HepG2 (cell line): ENCODE measurements at regions not wholly inside any gene's neighbourhood (a gene's known extent, or its start where the extent isn't known, plus 50 kb on each side); places are given as distances from the start of the nearest gene placed in this dataset.

ENCODE experiments used
- ATAC-seq: fragments of 200-7000 bp; cut with Tn5 transposase; 3 replicates; pipeline ENCODE4 v1.9.1; 2020; ENCODE audit warnings: mild to moderate bottlenecking, moderate library complexity
- BruUV-seq: library from RNA; stranded (reverse); fragments of 400-500 nt; replicated peaks from 2 replicates; lab custom pipeline; 2021; lab: Mats Ljungman, UMichigan
- CTCF ChIA-PET: fragments of 300-600 bp; formaldehyde crosslinking; extraction: SDS; loops from one replicate; lab custom pipeline; 2021; ENCODE audit warnings: low total read pairs, inconsistent platforms, low intra/inter-chr PET ratio; lab: Yijun Ruan, JAX
- POLR2A ChIA-PET: fragments of 350-600 bp; sonication (Branson Sonifier 250); formaldehyde crosslinking; loops from one replicate; lab custom pipeline; 2020; ENCODE audit warnings: antibody characterized with exemption, inconsistent platforms; lab: Yijun Ruan, JAX
- DNase-seq: peaks from one replicate; pipeline ENCODE4 v3.0.0-alpha.2; 2015; ENCODE audit warnings: low spot score
- FAIRE-seq: peaks from 3 replicates; lab custom pipeline; 2011; peaks lifted over from hg19 to GRCh38; lab: Jason Lieb, UNC
- H2AFZ ChIP-seq: one replicate; pipeline ENCODE4 v1.6.1; 2011; ENCODE audit warnings: low read length, inconsistent platforms
- H3K27ac ChIP-seq: fragments of 300-600 bp; 3 replicates; pipeline ENCODE4 v1.8.0; 2011; ENCODE audit warnings: mixed run types, mild to moderate bottlenecking, mixed read lengths, low read length, inconsistent platforms; ENCODE audit not compliant: insufficient read depth; ENCODE audit errors: extremely low read length
- H3K27me3 ChIP-seq, 2 experiments: fragments of 200-600 bp in 1 of 2; 2 replicates in 1 of 2; 3 replicates in 1 of 2; pipeline versions ENCODE4 v1.6.0 to v1.8.0; 2011; ENCODE audit warnings: low read length in 2 of 2, mild to moderate bottlenecking in 2 of 2, moderate library complexity in 2 of 2, inconsistent platforms in 1 of 2; ENCODE audit not compliant: insufficient read depth in 2 of 2, control insufficient read depth in 1 of 2
- H3K36me3 ChIP-seq, 2 experiments: fragments of 200-600 bp in 1 of 2; replicated peaks in 1 of 2; 2 replicates in 1 of 2; 3 replicates in 1 of 2; pipeline versions ENCODE4 v1.5.1 to v1.8.0; 2011; ENCODE audit warnings: low read length in 2 of 2, inconsistent platforms in 1 of 2; ENCODE audit not compliant: insufficient read depth in 2 of 2, control insufficient read depth in 1 of 2
- H3K4me1 ChIP-seq: 2 replicates; pipeline ENCODE4 v1.5.1; 2012; ENCODE audit warnings: low read length, inconsistent platforms; ENCODE audit not compliant: insufficient read depth
- H3K4me2 ChIP-seq: 2 replicates; pipeline ENCODE4 v1.6.0; 2011; ENCODE audit warnings: low read depth, low read length, inconsistent platforms
- H3K4me3 ChIP-seq, 3 experiments: fragments of 200-600 bp in 1 of 3; sonication (generic), shearing (Covaris generic) in 1 of 3; replicated peaks in 1 of 3; 2 replicates each; pipeline ENCODE4 v1.5.1; 2011 to 2016; ENCODE audit warnings: low read length in 3 of 3, inconsistent platforms in 2 of 3, low read depth in 2 of 3, mild to moderate bottlenecking in 2 of 3, control low read depth in 1 of 3, mixed read lengths in 1 of 3; ENCODE audit not compliant: insufficient read depth in 1 of 3
- H3K79me2 ChIP-seq: one replicate; pipeline ENCODE4 v1.6.1; 2011; ENCODE audit warnings: low read length, inconsistent platforms; ENCODE audit not compliant: insufficient read depth
- H3K9ac ChIP-seq: 2 replicates; pipeline ENCODE4 v1.6.0; 2011; ENCODE audit warnings: mild to moderate bottlenecking, low read depth, low read length, inconsistent platforms; ENCODE audit not compliant: insufficient read depth
- H3K9me3 ChIP-seq: 2 replicates; pipeline ENCODE4 v1.5.1; 2012; ENCODE audit warnings: mild to moderate bottlenecking, low read length
- H4K20me1 ChIP-seq: 2 replicates; pipeline ENCODE4 v1.6.0; 2011; ENCODE audit warnings: inconsistent platforms, mild to moderate bottlenecking, low read length, moderate library complexity; ENCODE audit not compliant: insufficient read depth
- AGO2 ChIP-seq: fragments of 200-400 bp; formaldehyde crosslinking; optimal IDR thresholded peaks from 2 replicates; pipeline ENCODE3; 2017; ENCODE audit warnings: mild to moderate bottlenecking, low read depth, low read length, moderate library complexity
- AKAP8 ChIP-seq: sonication (generic); formaldehyde crosslinking; IDR thresholded peaks from 2 replicates; pipeline ENCODE4 v1.5.1; 2020; ENCODE audit warnings: mild to moderate bottlenecking, missing genetic modification reagents
- FOSL1 ChIP-seq: sonication (generic); formaldehyde crosslinking; IDR thresholded peaks from 2 replicates; pipeline ENCODE4 v1.9.0; 2021; ENCODE audit warnings: missing genetic modification reagents, borderline replicate concordance
- FOXK1 ChIP-seq: sonication (generic); formaldehyde crosslinking; IDR thresholded peaks from 2 replicates; pipeline ENCODE4 v1.4.0; 2020; ENCODE audit warnings: low read depth, missing genetic modification reagents, borderline replicate concordance
- IKZF4 ChIP-seq: sonication (generic); formaldehyde crosslinking; IDR thresholded peaks from 2 replicates; pipeline ENCODE4 v1.5.1; 2020; ENCODE audit warnings: borderline replicate concordance, mild to moderate bottlenecking, low read depth, missing genetic modification reagents; ENCODE audit errors: not compliant biosample characterization
- MBD4 ChIP-seq: IDR thresholded peaks from 2 replicates; pipeline ENCODE4 v1.6.1; 2012; ENCODE audit warnings: low read length, inconsistent platforms, borderline replicate concordance
- MEF2D ChIP-seq: sonication (generic); formaldehyde crosslinking; IDR thresholded peaks from 2 replicates; pipeline ENCODE4 v1.5.1; 2020; ENCODE audit warnings: mild to moderate bottlenecking, missing genetic modification reagents
- MIXL1 ChIP-seq: IDR thresholded peaks from 2 replicates; pipeline ENCODE4 v1.6.1; 2016
- NFATC3 ChIP-seq: sonication (generic); formaldehyde crosslinking; IDR thresholded peaks from 2 replicates; pipeline ENCODE4 v1.5.1; 2020; ENCODE audit warnings: mild to moderate bottlenecking, missing genetic modification reagents
- NR2F2 ChIP-seq: IDR thresholded peaks from 2 replicates; pipeline ENCODE4 v1.6.1; 2012; ENCODE audit warnings: low read depth, inconsistent platforms, borderline replicate concordance
- PAF1 ChIP-seq: IDR thresholded peaks from 2 replicates; pipeline ENCODE4 v1.6.1; 2016; ENCODE audit warnings: missing genetic modification reagents, missing compliant biosample characterization
- TGIF2 ChIP-seq: IDR thresholded peaks from 2 replicates; pipeline ENCODE4 v1.6.1; 2016; ENCODE audit warnings: control low read depth, missing compliant biosample characterization
- TOPORS ChIP-seq: sonication (generic); formaldehyde crosslinking; IDR thresholded peaks from 2 replicates; pipeline ENCODE4 v1.8.0; 2023; ENCODE audit warnings: mild to moderate bottlenecking, missing genetic modification reagents
- YEATS4 ChIP-seq: sonication (generic); formaldehyde crosslinking; IDR thresholded peaks from 2 replicates; pipeline ENCODE4 v1.4.0; 2020; ENCODE audit warnings: missing genetic modification reagents, borderline replicate concordance
- ZBTB3 ChIP-seq: sonication (generic); formaldehyde crosslinking; IDR thresholded peaks from 2 replicates; pipeline ENCODE4 v1.4.0; 2020; ENCODE audit warnings: low read depth, mild to moderate bottlenecking, moderate library complexity, missing genetic modification reagents, borderline replicate concordance
- ZBTB7A ChIP-seq: sonication (generic); formaldehyde crosslinking; IDR thresholded peaks from 2 replicates; pipeline ENCODE4 v1.8.0; 2022; ENCODE audit warnings: mild to moderate bottlenecking, missing genetic modification reagents
- ZFP90 ChIP-seq: sonication (generic); formaldehyde crosslinking; IDR thresholded peaks from 2 replicates; pipeline ENCODE4 v1.8.0; 2022; ENCODE audit warnings: missing genetic modification reagents, mild to moderate bottlenecking, inconsistent platforms, borderline replicate concordance
- ZFX ChIP-seq: sonication (generic); formaldehyde crosslinking; IDR thresholded peaks from 2 replicates; pipeline ENCODE4 v1.4.0; 2020; ENCODE audit warnings: mild to moderate bottlenecking, low read depth, missing genetic modification reagents, moderate library complexity
- ZFY ChIP-seq: sonication (generic); formaldehyde crosslinking; IDR thresholded peaks from 2 replicates; pipeline ENCODE4 v1.4.0; 2020; ENCODE audit warnings: missing genetic modification reagents
- ZNF513 ChIP-seq: sonication (generic); formaldehyde crosslinking; conservative IDR thresholded peaks from 2 replicates; pipeline ENCODE4 v1.5.0; 2020; ENCODE audit warnings: missing genetic modification reagents
- ZNF605 ChIP-seq: sonication (generic); formaldehyde crosslinking; IDR thresholded peaks from 2 replicates; pipeline ENCODE4 v1.8.0; 2022; ENCODE audit warnings: mild to moderate bottlenecking, missing genetic modification reagents
- ZNF724P ChIP-seq: sonication (generic); formaldehyde crosslinking; IDR thresholded peaks from 2 replicates; pipeline ENCODE4 v1.8.0; 2022; ENCODE audit warnings: missing genetic modification reagents, borderline replicate concordance
- WGBS: methylation state at CpG from one replicate; pipeline ENCODE4 v1.1.6; 2017; ENCODE audit warnings: low lambda C conversion rate; 5-methylcytosine and 5-hydroxymethylcytosine counted together
- in situ Hi-C: cut with HindIII; loops from 2 replicates; pipeline ENCODE4 v1.10.0; 2017; ENCODE audit warnings: low pct_unique_long_range_greater_than_20kb; ENCODE audit not compliant: extremely low pct_ligation_motif_present
- intact Hi-C: fragments of 100-400 bp; cut with micrococcal nuclease; formaldehyde crosslinking; loops from one replicate; pipeline ENCODE4 v1.10.0; 2022; ENCODE audit not compliant: unreplicated experiment

- ATAC-seq: no peak
- H3K4me2 ChIP-seq: no peak overlapping the region
- H3K27me3 ChIP-seq: peaks cover 2 to 24% of the 10 kb centered on the region in 2 experiments; a peak in 2 of 5 replicates
- in situ Hi-C loops: no loop called here
- DNase-seq: no peak
- H2AFZ ChIP-seq: no peak overlapping the region
- FAIRE-seq: no peak
- H3K4me1 ChIP-seq: no peaks in the 10 kb centered on the region
- no peaks in the 10 kb centered on the region for H4K20me1 ChIP-seq
- no peak overlapping the region for H3K27ac ChIP-seq
- WGBS: 0% methylated on average over 4 of the region's 4 CpGs
- intact Hi-C loops: no loop called here
- POLR2A ChIA-PET: no interaction called here
- H3K36me3 ChIP-seq: no peaks in the 10 kb centered on the region
- H3K9ac ChIP-seq: no peak overlapping the region
- H3K9me3 ChIP-seq: no peaks in the 10 kb centered on the region
- no TSS peak for BruUV-seq
- no peaks in the 10 kb centered on the region for H3K79me2 ChIP-seq
- no peak overlapping the region for H3K4me3 ChIP-seq
- TF ChIP-seq ZNF605 (no peak), AKAP8 (CRISPR knock-in tag) (no peak), FOXK1 (CRISPR knock-in tag) (no peak), MBD4 (no peak), AGO2 (no peak), ZNF724P (no peak)
- TF ChIP-seq, all 625 proteins: peak for 0
- CTCF ChIA-PET: no interaction called here
These were observed 173.4 kb downstream of the MIAT start for GRCh38 chr22:26830837-26831236.

GRCh38 chr22:26835023-26835422 lies 177.6 kb downstream of the MIAT start:
- in situ Hi-C loops: no loop called here
- TF ChIP-seq MEF2D (CRISPR knock-in tag) (no peak), NR2F2 (no peak), ZFX (CRISPR knock-in tag) (no peak), TGIF2 (CRISPR knock-in tag) (no peak), NFATC3 (CRISPR knock-in tag) (no peak), FOSL1 (CRISPR knock-in tag) (no peak), TOPORS (CRISPR knock-in tag) (no peak), ZFP90 (CRISPR knock-in tag) (no peak), ZBTB7A (CRISPR knock-in tag) (no peak), MIXL1 (CRISPR knock-in tag) (no peak), ZFY (CRISPR knock-in tag) (no peak), ZBTB3 (CRISPR knock-in tag) (no peak), IKZF4 (CRISPR knock-in tag) (no peak), ZNF513 (CRISPR knock-in tag) (no peak), PAF1 (CRISPR knock-in tag) (no peak), YEATS4 (CRISPR knock-in tag) (no peak)

More at GRCh38 chr22:26835023-26835422, 177.6 kb downstream of the MIAT start:
- Histone ChIP-seq H3K9me3 (no peaks in the 10 kb centered on the region), H3K9ac (no peak overlapping the region), H3K27ac (no peak overlapping the region), H3K36me3 (no peaks in the 10 kb centered on the region), H4K20me1 (no peaks in the 10 kb centered on the region), H3K4me3 (no peak overlapping the region), H3K27me3 (peaks cover 2 to 23% of the 10 kb centered on the region in 2 experiments; a peak in 2 of 5 replicates), H3K4me1 (no peaks in the 10 kb centered on the region), H2AFZ (no peak overlapping the region), H3K79me2 (no peaks in the 10 kb centered on the region), H3K4me2 (no peak overlapping the region)
- POLR2A ChIA-PET: no interaction called here
- DNase-seq: no peak
- 1% methylated on average over 6 of the region's 6 CpGs for WGBS
- FAIRE-seq: no peak
- no peak for ATAC-seq
- CTCF ChIA-PET: no interaction called here
- intact Hi-C loops: loop anchor here (5.0 kb wide), 1 partner anchor 967 kb away; the partner anchor contains the start of gene MN1
- no TSS peak for BruUV-seq
